ENCODE measurements at regions not wholly inside any gene's neighbourhood (a gene's known extent, or its start where the extent isn't known, plus 50 kb on each side); places are given as distances from the start of the nearest gene placed in this dataset.

- DNase-seq (ENCODE audit: low read depth, low spot score) = no peak
These were observed 89.0 kb upstream of the KIAA1217 start for GRCh38 chr10:24119896-24120295.

DNA sequence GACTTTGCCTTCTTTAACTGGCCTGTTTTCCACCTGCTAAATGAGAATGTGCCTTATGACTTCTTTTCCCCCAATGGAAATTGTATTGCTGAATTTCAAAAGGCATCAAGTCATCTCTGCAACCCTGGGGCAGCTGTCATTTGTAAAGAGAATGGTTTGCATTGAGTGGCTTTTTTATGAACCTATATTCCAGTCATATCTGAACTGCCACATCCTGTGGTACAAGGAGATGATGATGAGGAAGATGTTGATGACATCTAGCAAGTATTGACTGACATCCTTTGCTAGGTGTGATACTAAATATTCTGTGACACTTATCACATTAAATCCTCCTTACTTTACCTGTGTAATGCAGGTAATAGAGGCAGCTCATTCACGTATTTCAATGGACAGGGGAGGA, 88.3 kb upstream of the KIAA1217 start:
- DNase-seq (ENCODE audit: low read depth, low spot score) = no peak

- no peak for DNase-seq (ENCODE audit: low read depth, low spot score)
These were observed 81.4 kb upstream of the KIAA1217 start for GRCh38 chr10:24127516-24127915.

- DNase-seq (ENCODE audit: low read depth, low spot score) = no peak
These were observed 80.7 kb upstream of the KIAA1217 start for GRCh38 chr10:24128066-24128730.

GRCh38 chr10:24132741-24133140, 76.2 kb upstream of the KIAA1217 start:
- DNase-seq (ENCODE audit: low read depth, low spot score) = no peak

DNA sequence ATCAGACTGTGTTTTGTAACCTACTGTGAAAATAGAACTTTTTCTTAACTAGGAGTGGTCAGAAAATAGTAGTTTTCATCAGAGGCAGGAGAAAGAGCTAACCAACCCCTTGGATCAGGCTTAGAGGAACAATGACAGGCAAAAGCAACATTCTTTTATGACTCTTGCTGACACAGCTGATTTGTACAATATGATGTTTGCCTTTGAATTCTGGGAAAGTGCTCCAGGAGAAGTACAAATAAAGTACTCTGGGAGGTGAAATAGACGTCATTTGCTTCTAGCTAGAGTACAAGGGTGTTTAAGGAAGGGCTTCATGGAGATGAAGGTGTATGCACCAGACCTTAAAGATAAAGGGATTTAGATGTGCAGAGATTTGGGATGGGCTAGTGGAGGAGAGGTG, 75.1 kb upstream of the KIAA1217 start:
- DNase-seq (ENCODE audit: low read depth, low spot score) = no peak

DNA sequence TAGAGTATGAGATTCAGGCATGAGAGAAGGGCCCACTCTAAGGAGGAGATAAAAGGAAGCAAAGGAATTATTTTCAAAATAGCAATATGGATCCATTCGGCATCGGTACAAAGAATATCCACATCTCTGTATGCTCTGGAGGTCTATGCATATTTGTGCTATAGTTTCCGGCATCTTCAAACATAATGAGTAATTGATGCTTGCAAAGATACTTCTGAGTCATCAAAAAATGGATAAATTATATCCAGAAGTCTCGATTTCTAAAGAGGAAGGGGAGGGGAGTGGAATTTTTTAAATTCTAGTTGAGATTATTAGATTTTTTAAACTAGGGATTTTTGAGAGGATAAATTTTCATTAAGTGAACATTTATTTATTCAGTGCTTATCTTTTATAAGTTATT, 72.9 kb upstream of the KIAA1217 start:
- no peak for DNase-seq (ENCODE audit: low read depth, low spot score)

DNA sequence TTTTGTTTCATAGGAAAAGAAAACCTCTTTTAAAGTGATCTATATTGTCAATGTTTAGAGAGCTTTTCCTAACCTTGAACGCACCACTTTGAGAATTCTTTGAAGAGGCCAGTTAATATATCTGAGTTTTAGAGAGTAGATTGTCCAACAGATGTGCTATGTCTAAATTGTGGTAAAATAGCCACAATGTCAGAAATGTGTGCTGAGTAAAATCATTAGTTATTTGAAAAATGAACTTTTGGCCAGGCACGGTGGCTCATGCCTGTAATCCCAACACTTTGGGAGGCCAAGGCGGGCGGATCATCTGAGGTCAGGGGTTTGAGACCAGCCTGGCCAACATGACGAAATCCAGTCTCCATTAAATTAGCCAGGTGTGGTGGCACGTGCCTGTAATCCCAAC, 61.6 kb upstream of the KIAA1217 start:
- DNase-seq (ENCODE audit: low read depth, low spot score) = no peak

DNA sequence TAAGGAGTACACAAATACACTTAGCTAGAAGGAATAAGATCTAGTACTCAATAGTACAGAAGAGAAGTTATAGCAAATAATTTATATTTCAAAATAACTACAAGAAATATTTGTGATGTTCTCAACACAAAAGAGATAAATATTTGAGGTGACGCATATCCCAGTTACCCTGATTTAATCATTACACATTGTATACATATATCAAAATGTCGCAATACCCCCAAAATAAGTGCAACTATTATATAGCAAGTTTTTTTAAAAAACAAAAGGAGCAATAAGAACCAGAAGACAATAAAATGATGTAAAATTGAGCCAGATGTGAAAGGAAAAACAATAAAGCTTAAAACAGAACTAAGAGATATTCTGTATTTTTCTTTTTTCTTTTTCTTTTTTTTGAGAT, 59.3 kb upstream of the KIAA1217 start:
- no peak for DNase-seq (ENCODE audit: low read depth, low spot score)

DNA sequence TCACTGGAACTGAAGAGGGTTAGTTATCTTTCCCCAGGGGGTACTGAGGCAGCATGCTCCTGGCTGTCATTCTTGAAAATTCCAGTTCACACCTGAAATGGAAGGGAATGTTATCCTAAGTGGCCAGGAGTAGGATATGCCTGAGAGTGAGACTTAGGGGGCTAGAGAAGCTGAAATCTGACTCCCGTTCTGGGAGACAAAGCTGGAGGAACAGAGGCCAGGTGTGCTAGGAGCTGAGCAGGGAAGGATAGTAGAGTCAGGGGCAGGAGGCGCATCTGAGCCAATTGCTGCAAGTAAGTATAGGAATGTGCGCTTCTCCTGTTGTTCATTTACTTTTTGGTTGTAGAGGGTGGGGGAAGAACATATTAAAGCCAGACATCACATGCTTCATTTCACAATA, 58.1 kb upstream of the KIAA1217 start:
- no peak for DNase-seq (ENCODE audit: low read depth, low spot score)

- no peak for DNase-seq (ENCODE audit: low read depth, low spot score)
These were observed 56.7 kb upstream of the KIAA1217 start for GRCh38 chr10:24152270-24152669.

GRCh38 chr10:24153031-24153430, 55.9 kb upstream of the KIAA1217 start:
- DNase-seq (ENCODE audit: low read depth, low spot score) = no peak

GRCh38 chr10:24153537-24153936, 55.4 kb upstream of the KIAA1217 start:
- DNase-seq (ENCODE audit: low read depth, low spot score) = no peak

DNA sequence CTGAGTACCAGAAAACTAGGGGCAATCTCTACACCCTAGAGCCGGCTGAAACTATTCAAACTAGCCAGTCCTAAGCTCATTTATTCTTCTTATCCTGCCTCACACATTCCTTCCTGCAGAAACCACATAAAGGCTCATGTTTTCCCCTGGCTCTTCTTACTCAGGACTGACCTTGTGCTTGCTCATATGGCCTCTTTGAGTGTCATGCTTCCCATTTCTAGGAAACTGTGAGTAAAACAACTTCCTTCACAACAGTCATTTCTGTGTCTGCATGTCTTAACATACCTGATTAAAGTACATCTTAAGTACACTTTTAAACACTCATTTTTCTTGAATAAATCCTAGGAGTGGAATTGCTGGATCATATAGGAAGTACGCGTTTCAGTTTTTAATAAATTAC, 52.3 kb upstream of the KIAA1217 start:
- no peak for DNase-seq (ENCODE audit: low read depth, low spot score)

- no peak for DNase-seq (ENCODE audit: low read depth, low spot score)
These were observed 51.4 kb upstream of the KIAA1217 start for GRCh38 chr10:24157567-24157966.
